Nucleus accumbens (tissue), 56 donors: ENCODE measurements at regions not wholly inside any gene's neighbourhood (a gene's known extent, or its start where the extent isn't known, plus 50 kb on each side); places are given as distances from the start of the nearest gene placed in this dataset.

ENCODE experiments used
- DNase-seq, 56 donors: peaks; one replicate each; lab custom pipeline; 2025; lab: John Stamatoyannopoulos, UW

DNA sequence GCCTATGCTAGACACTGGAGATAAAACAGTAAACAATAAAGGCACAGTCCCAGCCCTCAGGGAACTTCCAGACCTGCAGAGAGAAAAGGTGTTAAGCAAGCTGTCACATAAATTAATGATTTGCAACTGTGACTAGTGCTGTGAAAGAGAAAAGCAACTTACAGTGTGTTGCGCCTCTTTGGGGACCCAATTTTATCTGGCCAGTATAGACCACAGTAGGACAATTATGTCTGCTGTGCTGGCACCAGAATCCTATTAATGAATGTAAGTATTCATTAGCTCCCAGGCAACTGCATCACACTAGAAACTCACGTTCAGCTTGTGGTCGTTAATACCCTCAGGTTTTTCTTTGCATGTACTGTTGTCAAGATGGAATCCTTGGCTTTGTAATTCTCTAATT is 55.3 kb upstream of the CHST9 start:
- DNase-seq: no peak

DNA sequence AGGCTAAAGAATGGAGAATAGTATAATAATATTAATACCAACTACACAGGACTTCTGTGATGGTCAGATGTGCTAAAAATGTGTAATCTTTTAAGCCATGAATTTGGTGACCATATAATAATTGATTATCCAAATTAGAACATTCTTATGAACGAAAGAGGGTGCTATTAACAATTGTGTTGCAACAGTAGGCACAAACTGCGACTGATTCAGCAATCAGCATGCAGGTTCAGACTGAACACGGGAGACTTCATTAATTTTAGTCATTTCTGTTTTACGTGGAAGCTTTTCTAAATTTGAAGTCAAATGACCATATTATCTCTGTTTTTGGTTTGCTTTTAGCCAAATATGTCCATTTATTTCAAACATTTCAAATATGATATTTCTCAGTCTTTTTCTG is 54.6 kb upstream of the CHST9 start:
- no peak for DNase-seq

DNA sequence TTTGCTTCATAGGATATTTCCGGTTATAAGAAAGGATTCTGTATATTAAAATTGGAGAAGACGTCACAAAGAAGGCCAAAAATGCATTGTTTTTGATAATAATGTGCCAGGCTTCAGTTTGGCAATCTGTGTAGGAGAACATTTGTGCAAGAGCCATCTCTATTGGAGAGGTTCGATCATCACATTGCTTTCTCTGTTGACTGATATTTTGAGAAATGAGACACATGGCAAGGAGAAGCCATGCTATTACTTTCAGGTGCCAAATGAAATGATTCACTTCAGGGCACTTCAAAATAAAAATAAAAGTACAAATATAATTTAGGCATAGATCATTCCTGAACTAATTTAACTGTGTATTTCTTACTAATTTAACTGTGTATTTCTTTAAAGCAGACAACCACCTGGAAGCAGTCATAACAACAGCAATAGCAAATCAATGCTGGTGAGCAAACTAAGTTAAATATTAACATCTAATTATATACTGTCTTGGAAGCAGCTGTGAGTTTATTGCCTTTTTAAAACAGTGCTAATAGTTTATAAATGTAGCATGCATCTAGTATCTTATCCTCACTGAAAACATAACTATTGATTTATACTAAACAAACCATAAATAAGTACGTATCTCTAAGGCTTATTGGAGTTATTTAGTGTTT is 50.2 kb upstream of the CHST9 start:
- no peak for DNase-seq
